ENCODE measurements at regions not wholly inside any gene's neighbourhood (a gene's known extent, or its start where the extent isn't known, plus 50 kb on each side); places are given as distances from the start of the nearest gene placed in this dataset.

DNA sequence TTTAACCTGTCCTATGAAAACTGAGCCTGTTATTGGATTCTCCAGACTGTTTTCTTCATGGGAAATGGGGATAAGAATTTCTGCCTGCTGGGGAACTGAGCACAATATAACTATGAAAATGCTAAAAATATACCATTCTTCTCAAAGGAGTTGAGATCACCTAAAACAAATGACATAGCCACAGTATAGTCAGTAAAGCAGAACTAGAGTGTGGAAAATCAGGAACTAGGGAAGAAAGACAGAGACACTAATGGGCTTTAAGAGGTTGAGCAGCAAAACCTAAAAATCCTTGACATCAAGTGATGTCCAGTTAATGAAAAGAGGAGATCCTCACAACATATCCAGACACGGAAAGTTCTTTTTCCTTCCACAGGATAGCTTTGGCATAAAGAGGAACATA, 215.7 kb upstream of the CST7 start:
- TF ChIP-seq, protein P1, sequence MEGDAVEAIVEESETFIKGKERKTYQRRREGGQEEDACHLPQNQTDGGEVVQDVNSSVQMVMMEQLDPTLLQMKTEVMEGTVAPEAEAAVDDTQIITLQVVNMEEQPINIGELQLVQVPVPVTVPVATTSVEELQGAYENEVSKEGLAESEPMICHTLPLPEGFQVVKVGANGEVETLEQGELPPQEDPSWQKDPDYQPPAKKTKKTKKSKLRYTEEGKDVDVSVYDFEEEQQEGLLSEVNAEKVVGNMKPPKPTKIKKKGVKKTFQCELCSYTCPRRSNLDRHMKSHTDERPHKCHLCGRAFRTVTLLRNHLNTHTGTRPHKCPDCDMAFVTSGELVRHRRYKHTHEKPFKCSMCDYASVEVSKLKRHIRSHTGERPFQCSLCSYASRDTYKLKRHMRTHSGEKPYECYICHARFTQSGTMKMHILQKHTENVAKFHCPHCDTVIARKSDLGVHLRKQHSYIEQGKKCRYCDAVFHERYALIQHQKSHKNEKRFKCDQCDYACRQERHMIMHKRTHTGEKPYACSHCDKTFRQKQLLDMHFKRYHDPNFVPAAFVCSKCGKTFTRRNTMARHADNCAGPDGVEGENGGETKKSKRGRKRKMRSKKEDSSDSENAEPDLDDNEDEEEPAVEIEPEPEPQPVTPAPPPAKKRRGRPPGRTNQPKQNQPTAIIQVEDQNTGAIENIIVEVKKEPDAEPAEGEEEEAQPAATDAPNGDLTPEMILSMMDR (IDR thresholded peaks at IDR 0.05): no peak
- TF ChIP-seq EP300 (IDR thresholded peaks at IDR 0.05) (no peak), POLR2A (IDR thresholded peaks at IDR 0.05) (no peak), POLR2AphosphoS5 (IDR thresholded peaks at IDR 0.05) (no peak)

Measured in gastroesophageal sphincter (tissue), 3 donors.